ENCODE measurements at regions not wholly inside any gene's neighbourhood (a gene's known extent, or its start where the extent isn't known, plus 50 kb on each side); places are given as distances from the start of the nearest gene placed in this dataset.

DNA sequence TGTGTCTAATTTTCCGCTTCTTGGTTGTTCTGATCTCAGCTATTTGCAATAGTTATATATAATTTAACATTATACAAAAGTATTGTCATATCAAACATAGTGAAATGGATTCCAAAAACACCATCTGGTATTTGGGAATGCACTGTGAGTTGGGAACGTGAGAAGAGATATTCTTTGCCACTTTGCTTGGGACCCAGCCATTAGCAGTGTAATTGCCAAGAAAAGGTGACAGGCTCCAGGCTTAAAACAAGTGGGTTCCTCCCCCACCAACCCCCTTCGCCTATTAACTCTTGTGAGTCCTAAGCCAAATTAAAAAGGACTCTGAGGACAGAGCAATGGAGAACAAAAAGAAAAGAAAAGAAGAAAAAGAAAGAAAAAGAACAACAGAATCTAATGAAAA, 186.7 kb upstream of the NFIA start:
- DNase-seq (no peak), ATAC-seq (no peak)
- Mint-ChIP-seq H3K4me3 (no peak overlapping the region), H3K27me3 (peaks cover 14% of the 10 kb centered on the region), H3K9me3 (no peaks in the 10 kb centered on the region), H3K4me1 (no peaks in the 10 kb centered on the region), H3K27ac (no peak overlapping the region)

DNA sequence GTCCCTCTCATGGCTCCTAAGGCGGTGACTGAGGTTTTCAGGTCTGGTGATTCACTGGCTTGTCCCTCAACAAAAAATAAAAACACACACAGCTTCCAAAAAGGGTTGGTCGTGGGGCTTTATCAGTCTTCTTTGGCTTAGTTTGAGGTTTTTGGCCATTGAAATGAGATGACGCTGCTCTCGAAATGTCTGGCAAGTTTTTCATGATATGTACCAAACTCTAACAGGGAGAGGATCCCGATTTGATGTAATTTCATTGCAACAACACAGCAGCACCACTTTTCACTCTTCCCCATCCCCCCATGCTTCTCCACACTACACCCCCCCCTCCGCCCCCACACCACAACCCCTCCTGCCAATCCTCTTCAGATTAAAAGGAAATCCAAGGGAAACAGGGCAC, 187.1 kb upstream of the NFIA start:
- Mint-ChIP-seq H3K9me3 (no peaks in the 10 kb centered on the region), H3K27ac (no peak overlapping the region), H3K27me3 (peaks cover 18% of the 10 kb centered on the region), H3K4me3 (no peak overlapping the region), H3K4me1 (no peaks in the 10 kb centered on the region)
- no peak for DNase-seq
- ATAC-seq: no peak

DNA sequence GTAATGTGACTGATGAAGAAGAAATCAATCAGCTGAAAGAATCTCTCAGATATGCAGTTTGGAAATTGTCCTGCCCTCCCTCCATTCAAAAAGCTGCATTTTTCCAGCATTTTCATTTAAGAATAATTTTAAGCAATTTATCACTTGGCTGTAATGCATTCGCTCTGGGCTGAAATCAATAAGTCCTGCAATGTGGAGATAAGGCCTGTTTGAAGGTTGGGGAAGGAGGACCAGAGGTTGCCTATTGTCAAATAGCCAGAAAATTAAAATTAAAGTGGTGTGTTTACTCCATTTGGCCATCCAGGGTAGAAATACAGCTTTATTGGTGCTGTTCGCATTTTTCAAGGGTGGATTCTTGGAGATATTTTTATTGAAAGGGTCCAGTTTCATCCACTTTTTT, 187.6 kb upstream of the NFIA start:
- no peaks in the 10 kb centered on the region for H3K4me1 Mint-ChIP-seq
- no peak overlapping the region for H3K4me3 Mint-ChIP-seq
- DNase-seq: no peak
- no peak overlapping the region for H3K27ac Mint-ChIP-seq
- no peaks in the 10 kb centered on the region for H3K9me3 Mint-ChIP-seq
- ATAC-seq: no peak
- peaks cover 19% of the 10 kb centered on the region for H3K27me3 Mint-ChIP-seq

DNA sequence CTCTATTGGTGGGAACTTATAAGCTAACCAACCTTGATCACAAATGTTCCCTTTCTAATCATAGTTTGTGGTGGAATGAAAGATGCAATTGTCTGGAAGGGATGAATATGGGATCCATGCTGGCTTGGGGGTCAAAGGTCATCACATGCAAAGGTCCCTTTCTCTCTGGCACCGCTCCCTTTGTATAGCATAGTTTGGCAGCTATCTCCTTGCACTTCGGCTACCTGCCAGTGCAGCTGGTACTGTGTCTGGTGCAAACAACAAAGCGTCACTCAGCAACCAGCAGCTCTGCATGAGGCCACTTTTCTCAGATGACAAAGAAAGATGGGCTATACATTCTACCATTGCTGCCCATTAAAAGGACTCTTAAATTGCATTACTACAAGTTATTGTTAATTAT, 188.2 kb upstream of the NFIA start:
- Mint-ChIP-seq H3K9me3 (no peaks in the 10 kb centered on the region), H3K27ac (no peak overlapping the region), H3K4me3 (no peak overlapping the region), H3K4me1 (no peaks in the 10 kb centered on the region), H3K27me3 (peaks cover 19% of the 10 kb centered on the region)
- DNase-seq: no peak
- ATAC-seq: no peak

DNA sequence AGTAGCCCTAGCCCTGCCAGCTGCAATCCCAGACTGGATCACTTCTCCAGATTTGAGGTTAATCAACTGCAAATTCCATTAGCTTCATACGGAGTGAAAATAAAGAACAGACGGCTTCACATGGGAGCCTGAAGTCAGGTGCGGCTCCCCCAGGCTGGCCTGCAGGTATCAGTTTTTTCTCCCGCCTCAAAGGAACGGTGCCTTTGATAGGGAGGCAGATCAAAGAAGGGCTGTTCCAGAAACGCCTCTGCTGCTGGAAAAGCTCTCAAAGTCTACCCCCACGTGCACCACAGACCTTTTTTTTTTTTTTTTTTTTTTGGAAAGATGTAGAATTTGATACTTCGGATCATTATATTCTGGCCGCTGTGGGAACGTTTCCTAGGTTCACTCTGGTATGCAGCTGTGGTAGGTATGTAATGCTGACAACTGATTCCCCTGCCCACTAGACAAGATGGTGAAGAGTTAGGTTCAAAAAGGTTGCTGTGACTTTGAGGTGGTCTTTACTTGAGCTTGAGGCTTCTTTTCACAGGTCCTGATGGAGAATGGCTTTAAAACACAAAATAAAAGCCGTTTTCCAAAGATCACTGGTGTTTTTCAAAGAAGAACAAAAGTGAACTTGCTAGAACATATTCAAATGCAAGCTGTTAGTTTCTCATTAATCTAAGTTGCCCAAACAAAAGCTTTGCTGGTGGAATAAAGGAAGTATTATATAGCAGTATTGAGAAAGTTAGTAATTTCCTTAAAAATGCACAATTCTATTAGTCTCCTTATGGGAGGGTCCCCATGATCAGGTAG, 189.0 kb upstream of the NFIA start:
- ATAC-seq (no peak), DNase-seq (no peak)
- H3K4me1 Mint-ChIP-seq: no peaks in the 10 kb centered on the region
- no peaks in the 10 kb centered on the region for H3K9me3 Mint-ChIP-seq
- peaks cover 19% of the 10 kb centered on the region for H3K27me3 Mint-ChIP-seq
- no peak overlapping the region for H3K4me3 Mint-ChIP-seq
- no peak overlapping the region for H3K27ac Mint-ChIP-seq

DNA sequence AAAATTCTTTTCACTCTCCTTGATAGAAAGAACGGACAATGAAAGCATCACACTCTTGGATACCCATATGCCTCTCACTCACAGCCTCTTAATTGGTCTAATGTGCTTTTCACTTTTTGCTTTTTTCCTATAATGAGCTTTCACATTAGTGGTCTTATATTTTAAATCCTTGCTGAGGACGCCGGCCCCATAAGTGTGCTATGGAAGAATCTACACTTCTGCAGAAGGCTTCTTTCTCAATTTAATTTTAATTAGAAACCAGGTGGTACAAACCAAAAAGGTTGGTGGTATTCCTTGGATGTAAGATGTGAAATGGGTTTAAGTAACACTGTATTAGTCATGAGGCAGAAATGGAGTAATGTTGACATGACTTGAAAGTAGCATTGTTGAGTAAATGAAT, 190.6 kb upstream of the NFIA start:
- ATAC-seq: no peak
- no peak for DNase-seq
- Mint-ChIP-seq H3K4me3 (no peak overlapping the region), H3K27me3 (peaks cover 24% of the 10 kb centered on the region), H3K27ac (no peak overlapping the region), H3K4me1 (no peaks in the 10 kb centered on the region), H3K9me3 (no peaks in the 10 kb centered on the region)

DNA sequence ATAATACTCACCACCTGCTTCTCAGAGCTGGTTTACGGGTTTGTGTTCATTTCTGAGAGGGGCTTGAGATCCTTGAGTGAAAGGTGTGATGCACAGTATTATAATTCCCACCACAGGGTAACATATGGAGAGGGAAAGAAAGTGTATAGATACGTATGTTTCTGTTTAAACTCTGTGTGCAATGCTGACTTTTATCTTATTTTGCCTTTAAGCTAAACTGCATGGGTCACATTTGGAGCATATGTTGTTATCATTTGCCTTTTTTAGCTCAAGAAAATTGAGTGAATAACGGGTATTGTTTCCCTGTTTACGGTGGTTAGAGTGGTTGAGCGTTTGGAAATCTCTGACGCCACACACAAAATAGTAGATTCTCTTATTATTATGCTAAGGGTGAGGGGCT, 191.1 kb upstream of the NFIA start:
- no peak overlapping the region for H3K4me3 Mint-ChIP-seq
- DNase-seq (no peak), ATAC-seq (no peak)
- H3K4me1 Mint-ChIP-seq: no peaks in the 10 kb centered on the region
- no peak overlapping the region for H3K27ac Mint-ChIP-seq
- no peaks in the 10 kb centered on the region for H3K9me3 Mint-ChIP-seq
- H3K27me3 Mint-ChIP-seq: peaks cover 29% of the 10 kb centered on the region

DNA sequence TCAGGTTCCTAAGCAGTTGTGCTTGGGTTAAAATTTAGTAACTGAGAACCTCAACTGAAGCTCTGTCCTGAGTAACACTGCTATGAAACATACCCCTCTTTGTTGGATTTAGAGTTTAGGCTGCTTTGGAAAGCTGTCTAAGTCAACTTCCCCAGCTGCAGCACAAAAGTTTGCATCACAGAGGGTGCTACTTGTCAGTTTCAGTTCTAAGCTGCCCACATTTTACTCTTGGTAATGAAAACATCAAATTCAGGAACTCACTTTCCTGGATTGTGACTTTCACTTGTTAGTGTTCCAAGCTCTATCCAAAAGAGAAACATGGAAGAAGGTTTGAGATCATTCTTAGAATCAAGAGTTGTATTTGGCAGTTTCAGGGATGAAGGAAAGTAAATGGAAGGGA, 191.7 kb upstream of the NFIA start:
- Mint-ChIP-seq H3K27ac (no peak overlapping the region), H3K27me3 (peaks cover 35% of the 10 kb centered on the region), H3K4me3 (no peak overlapping the region), H3K4me1 (no peaks in the 10 kb centered on the region), H3K9me3 (no peaks in the 10 kb centered on the region)
- ATAC-seq: no peak
- DNase-seq: no peak

DNA sequence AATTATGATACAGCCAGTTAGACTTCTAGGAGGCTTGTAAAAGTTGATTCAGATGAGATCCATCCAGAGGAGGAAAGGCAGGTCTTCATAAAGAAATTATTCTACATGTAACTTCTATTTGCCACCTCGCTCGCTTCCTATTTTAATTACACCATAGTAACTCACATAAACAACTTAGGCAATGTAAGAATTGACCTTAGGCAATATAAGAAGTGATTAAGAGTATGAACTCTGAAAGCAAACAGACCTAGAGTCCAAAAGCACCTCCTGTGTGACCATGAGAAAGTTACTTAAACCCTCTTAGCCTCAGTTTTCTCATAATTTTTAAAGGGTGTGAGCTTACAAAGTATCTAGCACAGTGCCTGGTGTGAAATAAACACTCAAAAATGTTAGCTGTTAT, 192.7 kb upstream of the NFIA start:
- no peak overlapping the region for H3K4me3 Mint-ChIP-seq
- H3K27me3 Mint-ChIP-seq: peaks cover 41% of the 10 kb centered on the region
- H3K27ac Mint-ChIP-seq: no peak overlapping the region
- DNase-seq (no peak), ATAC-seq (no peak)
- H3K9me3 Mint-ChIP-seq: no peaks in the 10 kb centered on the region
- no peaks in the 10 kb centered on the region for H3K4me1 Mint-ChIP-seq

DNA sequence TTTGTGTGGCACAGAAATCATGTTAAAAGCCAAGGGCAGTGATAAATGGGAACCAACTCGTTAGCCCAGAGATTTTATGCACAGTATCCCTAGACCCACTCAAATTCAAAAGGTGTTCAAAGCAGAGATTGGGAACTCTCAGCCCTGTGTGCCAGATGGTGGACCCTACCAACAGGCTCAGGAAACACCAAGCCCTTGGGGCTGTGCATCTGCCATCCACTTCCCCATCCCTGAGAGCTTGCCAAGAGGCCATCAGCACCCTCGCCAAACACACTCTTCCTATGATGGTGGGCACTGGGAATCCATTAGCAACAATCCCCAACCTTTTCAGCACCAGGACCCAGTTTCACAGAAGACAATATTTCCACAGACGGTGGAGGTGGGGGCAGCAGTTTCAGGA, 194.2 kb upstream of the NFIA start:
- DNase-seq (no peak), ATAC-seq (no peak)
- no peaks in the 10 kb centered on the region for H3K4me1 Mint-ChIP-seq
- H3K9me3 Mint-ChIP-seq: no peaks in the 10 kb centered on the region
- peaks cover 38% of the 10 kb centered on the region for H3K27me3 Mint-ChIP-seq
- no peak overlapping the region for H3K27ac Mint-ChIP-seq
- no peak overlapping the region for H3K4me3 Mint-ChIP-seq

DNA sequence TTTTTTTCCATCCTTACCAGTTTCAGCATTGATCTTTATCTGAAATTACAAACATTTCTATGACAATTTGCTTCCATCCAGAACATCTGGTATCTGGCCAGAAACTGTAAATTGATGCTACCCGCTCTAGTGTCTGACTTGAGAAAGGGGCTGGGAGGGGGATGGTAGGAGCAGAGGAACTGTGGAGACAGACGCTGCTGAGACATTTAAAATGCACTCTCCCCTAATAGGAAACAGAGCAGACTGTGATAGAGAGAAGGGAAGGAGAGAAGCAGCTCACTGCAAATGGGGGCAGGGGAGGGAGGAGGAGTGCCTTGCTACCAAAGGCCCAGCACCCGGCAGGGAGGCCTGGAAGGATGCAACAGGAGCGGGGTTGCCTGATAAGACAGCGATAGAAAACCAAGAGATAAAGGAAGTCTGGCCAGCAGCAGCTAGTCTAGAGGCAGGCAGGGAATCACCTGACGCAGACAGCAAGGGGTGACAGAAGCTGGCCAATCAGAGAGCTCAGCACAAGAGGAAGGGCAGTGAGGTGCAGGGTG, 195.5 kb upstream of the NFIA start:
- H3K4me3 Mint-ChIP-seq: no peak overlapping the region

DNA sequence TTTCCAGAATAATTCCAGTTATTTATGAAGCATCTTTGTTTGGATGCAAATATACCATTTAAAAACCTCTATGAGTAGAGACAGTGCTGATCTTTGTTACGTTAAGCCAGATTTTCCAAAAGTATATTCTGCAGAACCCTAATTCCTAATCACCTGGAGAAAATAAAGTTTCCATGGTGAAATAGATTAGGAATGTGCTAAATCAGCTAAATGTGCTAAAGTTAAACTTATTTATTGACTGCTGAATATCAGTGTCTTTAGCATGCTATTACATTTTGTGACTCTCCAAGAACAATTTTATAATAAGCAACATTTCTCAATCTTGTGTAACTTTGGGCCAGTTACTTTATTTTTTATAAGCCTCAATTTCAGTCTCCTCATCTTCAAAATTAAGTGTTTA, 196.3 kb upstream of the NFIA start:
- no peaks in the 10 kb centered on the region for H3K4me1 Mint-ChIP-seq
- ATAC-seq: no peak
- H3K4me3 Mint-ChIP-seq: no peak overlapping the region
- no peaks in the 10 kb centered on the region for H3K9me3 Mint-ChIP-seq
- no peak for DNase-seq
- H3K27me3 Mint-ChIP-seq: peaks cover 44% of the 10 kb centered on the region
- H3K27ac Mint-ChIP-seq: no peak overlapping the region

More for the DNA sequence above, 195.5 kb upstream of the NFIA start:
- H3K4me1 Mint-ChIP-seq: no peaks in the 10 kb centered on the region
- H3K27ac Mint-ChIP-seq: no peak overlapping the region
- ATAC-seq (no peak), DNase-seq (no peak)
- peaks cover 44% of the 10 kb centered on the region for H3K27me3 Mint-ChIP-seq
- H3K9me3 Mint-ChIP-seq: no peaks in the 10 kb centered on the region

DNA sequence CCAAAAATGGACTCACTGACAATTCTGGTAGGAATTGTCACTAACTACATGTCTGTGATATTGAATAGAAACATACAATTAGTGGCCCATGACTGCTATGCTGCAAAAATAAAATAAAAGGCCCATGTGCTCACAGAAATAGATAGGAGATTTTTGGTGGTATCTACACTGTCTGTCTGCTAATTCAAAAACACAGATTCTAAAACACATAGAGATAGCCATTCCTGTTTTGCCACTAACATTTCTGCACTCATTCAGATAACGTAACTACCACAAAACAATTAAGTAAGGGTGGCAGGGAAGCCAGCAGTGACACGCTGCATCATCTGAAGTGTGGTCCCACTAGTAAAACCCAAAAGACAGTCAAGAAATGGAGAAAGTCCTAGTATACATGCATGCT, 202.2 kb upstream of the NFIA start:
- H3K9me3 Mint-ChIP-seq: no peaks in the 10 kb centered on the region
- ATAC-seq: no peak

DNA sequence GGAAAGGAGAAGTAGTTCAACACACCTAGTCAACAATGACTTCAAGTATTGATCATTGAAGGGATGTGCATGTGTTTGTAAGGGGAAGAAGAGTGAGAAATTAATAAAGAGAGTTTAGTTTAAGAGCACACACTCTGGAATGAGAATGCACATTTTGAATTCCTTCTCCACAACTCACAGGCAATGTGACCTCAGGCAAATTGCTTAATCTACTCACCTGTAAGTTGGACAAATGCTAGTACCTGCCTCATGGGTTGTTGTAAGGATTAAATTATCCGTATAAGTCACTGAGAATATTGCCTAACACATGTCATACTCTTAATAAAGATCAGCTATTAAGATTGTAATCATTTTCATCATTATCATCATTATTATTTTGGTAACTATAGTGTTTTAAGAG, 204.0 kb upstream of the NFIA start:
- no peaks in the 10 kb centered on the region for H3K4me1 Mint-ChIP-seq

More for the DNA sequence above, 202.2 kb upstream of the NFIA start:
- H3K4me3 Mint-ChIP-seq: no peak overlapping the region
- DNase-seq: no peak
- H3K27ac Mint-ChIP-seq: no peak overlapping the region
- no peaks in the 10 kb centered on the region for H3K4me1 Mint-ChIP-seq
- peaks cover 15% of the 10 kb centered on the region for H3K27me3 Mint-ChIP-seq

DNA sequence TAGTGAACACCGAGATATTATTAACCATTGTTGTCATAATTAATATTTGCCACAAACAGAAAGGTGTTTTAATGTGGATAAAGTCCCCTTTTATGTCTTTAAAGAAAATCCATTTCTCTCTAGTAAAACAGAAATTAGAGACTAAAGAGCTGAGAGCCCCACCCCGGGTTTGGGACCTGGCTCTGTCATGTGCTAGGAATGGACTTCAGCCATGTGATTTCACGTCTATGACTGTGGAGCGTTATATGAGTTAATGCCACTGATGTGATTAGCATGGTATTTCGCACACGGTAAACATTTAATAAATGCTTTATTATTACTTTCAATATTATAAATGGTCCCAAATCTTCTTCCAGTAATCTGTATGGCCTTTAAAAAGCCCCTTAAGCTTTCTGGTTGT, 205.0 kb upstream of the NFIA start:
- Mint-ChIP-seq H3K4me1 (no peaks in the 10 kb centered on the region), H3K4me3 (no peak overlapping the region), H3K27me3 (no peaks in the 10 kb centered on the region), H3K9me3 (no peaks in the 10 kb centered on the region), H3K27ac (no peak overlapping the region)
- DNase-seq (no peak), ATAC-seq (no peak)

More for the DNA sequence above, 204.0 kb upstream of the NFIA start:
- H3K4me3 Mint-ChIP-seq: no peak overlapping the region
- DNase-seq: no peak
- no peak overlapping the region for H3K27ac Mint-ChIP-seq
- peaks cover 6% of the 10 kb centered on the region for H3K27me3 Mint-ChIP-seq
- ATAC-seq: no peak
- no peaks in the 10 kb centered on the region for H3K9me3 Mint-ChIP-seq

DNA sequence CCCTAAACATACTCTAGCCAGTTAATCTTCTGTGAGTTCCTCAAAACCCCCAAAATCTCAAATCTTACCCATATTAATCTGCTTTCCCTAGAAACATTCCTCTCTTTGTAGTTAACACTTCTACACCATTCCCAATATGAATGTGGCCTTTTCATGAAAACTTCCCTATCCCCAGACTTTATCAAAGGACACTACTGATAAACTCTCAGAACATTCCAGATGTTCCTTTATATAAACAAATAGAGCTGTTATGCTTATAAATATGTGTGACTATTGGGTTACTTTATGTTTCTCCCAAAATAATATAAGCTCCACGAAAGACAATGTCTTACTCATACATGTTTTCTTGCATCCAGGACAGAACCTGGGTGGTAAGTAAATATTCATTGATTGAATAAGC, 205.4 kb upstream of the NFIA start:
- no peak for DNase-seq
- Mint-ChIP-seq H3K27me3 (no peaks in the 10 kb centered on the region), H3K27ac (peak overlapping the region in 1 of 2 donors; percentile 62), H3K4me1 (no peaks in the 10 kb centered on the region), H3K4me3 (no peak overlapping the region), H3K9me3 (no peaks in the 10 kb centered on the region)
- no peak for ATAC-seq

DNA sequence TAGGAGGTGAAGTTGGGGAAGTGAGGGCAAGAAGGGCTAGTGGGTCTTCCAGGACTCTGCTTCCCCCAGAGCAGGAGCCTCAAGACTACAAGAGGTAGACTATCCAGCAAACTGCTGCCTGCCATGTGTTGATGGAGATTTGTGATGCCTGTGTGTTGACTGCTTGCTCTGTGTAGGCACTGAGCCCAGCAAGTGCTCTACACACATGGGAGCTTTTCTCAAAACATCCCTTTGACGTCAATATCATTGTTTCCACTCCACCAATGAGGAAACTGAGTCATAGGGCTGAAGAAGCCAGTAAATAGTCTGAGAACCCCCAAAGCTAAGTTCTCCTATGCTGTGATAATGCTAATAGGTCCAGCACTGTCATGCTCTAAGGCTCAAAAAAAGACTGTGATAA, 207.2 kb upstream of the NFIA start:
- H3K27ac Mint-ChIP-seq: no peak overlapping the region
- no peaks in the 10 kb centered on the region for H3K9me3 Mint-ChIP-seq
- no peak for DNase-seq
- H3K27me3 Mint-ChIP-seq: peaks cover 8% of the 10 kb centered on the region
- ATAC-seq: no peak
- no peak overlapping the region for H3K4me3 Mint-ChIP-seq
- no peaks in the 10 kb centered on the region for H3K4me1 Mint-ChIP-seq

Measured in stimulated activated naive CD8-positive, alpha-beta T cell treated with anti-CD3 and anti-CD28 coated beads, Interleukin-15, amount 100 ng/mL, for 72 hours (primary cell).